HG03469 (cell line): ENCODE measurements at regions not wholly inside any gene's neighbourhood (a gene's known extent, or its start where the extent isn't known, plus 50 kb on each side); places are given as distances from the start of the nearest gene placed in this dataset.

Experiments
- ATAC-seq: cut with Tn5 transposase; IDR thresholded peaks from one replicate; pipeline ENCODE4 v1.9.1; 2021; ENCODE audit warnings: mild to moderate bottlenecking, moderate library complexity, moderate number of reproducible peaks; ENCODE audit not compliant: unreplicated experiment

DNA sequence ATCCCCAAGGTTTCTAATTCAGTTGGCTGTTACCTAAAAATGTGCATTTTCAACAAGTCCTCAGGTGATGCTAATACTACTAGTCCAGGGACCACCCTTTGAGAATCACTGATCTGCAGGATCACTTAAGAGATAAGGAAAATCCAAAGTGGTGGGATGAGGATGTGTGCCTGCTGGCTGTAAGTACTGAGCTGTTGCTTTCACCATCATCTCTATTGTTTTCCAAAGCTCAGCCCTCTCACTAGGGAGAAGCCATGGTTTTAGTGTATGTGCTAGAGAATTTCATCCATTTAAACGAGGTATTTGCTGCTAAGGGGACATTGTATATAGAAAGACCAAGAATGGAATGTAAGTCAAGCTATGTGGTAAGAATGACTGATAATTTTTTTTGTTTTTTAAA lies 202.3 kb downstream of the KIF21A start:
- no peak for ATAC-seq

DNA sequence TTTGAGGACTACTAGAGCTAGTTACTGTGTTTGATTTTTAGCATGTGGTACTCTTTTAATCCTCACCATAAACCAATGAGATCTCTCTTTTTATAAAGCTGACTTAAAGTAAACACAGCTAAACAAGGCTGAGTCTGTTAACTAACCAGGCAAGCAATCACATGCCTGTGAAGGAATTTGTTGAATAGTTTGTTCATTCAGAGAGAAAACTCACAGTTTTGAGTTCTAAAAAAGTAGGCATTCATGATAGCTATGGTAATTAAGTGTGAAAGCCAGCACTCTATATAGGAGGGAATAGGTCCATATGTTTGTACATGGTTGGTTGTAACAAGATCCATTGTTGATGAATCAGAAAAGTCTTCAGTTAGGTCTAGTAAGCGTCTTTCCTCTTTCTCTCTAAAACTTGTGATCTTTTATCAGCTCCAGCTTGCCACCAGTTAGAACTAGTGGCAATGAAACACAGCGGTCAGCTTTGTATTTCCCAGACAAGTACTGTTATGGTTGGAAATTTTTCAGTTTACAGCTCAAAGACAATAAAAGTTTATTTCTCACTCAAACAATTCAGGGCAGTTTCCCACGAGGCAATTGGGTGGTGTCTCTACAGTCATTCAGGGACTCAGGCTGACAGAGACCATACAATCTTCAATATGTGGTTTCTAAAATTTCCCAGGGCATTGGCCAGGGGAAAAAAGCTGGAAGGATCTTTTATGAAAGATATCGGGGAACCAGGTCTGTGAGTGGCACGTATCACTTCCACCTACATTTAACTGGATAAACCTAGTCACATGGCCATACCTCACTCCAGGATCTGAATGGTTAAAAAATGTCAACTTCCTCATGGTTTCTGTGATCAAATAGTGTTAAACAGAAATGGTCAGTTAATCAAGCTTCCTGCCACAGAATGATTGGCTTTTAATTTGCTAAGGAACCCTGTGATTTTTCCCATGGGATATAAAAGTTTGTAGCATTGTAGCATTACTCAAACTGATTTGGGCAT lies 203.1 kb downstream of the KIF21A start:
- no peak for ATAC-seq

DNA sequence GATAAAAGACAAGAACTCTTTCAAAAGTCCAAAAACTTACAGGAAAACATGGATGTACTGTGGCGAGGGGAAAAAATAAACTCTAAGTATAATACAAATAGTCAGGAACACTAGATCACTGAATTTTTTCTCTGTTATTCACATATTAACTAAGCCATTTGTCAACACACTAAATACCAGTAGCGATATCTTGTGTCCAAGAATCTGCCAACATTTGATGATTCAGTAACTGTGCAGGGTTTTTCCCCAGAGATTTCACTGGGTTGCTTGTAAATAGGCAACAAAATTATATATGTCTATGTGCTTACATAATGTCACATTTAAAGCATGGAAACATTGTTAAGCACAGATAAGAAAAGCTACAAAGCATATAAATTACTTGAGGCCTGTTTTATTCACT lies 205.9 kb downstream of the KIF21A start:
- ATAC-seq: no peak

DNA sequence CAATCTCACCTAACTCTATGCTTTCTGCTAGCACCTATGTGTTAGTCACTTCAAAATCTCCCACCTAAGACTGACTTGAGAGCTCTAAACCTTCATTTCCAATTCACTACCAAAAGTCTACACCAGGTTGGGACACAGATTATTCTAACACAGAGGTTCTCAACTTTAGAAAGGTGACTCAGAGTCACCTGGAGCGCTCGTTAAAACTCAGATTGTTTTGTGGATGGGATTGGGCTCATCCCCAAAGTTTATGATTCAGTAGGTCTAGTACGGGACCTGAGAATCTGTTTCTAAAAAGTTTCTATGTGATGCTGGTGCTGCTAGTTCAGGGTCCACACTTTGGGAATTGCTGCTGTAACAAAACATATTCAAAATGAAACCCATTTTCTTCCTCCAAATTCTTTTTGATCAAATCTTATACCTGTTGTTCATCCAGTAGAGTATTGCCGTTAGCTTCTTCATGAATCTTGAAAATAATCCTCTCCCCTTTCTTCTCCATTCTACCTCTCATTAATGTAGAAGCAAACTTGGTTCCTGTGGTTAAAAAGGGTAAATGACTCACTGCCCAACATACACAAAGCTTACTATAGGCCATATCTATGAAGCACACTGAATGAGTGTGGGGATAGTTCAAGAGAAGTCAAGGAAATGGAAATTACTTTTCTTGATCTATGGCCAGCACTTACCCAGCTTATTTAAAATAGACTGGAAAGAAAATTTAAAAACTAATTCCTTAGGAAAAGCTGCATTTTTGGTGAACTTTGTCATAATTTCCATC lies 206.7 kb downstream of the KIF21A start:
- ATAC-seq: no peak

DNA sequence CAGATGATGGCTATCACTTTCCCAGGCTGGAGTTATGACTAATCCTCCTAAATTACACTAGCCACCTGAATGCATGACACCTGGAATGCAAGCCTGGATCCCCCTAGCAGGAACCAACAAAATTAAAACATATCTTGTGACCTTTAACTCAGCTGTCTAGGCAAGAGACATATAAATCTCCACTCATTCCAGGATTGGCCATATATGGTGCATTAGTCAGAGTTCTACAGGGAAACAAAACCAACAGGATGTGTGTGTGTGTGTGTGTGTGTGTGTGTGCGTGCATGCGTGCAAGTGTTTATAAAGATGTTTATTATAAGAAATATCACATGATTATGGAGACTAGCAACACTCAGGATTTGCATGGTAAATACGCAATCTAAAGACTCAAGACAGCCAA lies 212.8 kb downstream of the KIF21A start:
- no peak for ATAC-seq

DNA sequence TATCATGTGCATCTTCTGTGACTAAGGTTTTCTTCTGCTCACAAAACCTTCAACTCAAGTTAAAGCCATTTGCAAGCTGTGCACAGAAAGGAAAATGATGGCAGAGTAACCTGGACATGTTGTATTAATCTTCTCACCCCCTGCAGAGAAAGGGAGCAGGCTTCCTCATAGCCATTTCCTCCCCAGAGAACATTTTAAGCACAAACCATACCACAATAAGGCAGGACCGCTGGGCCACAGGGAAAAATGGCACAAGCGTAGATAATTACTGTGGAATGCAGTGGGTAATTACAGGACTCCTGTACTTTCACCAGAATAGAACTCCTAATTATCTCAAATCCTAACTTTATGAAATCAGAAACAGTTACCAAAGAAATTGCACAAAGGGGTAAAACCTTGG lies 215.7 kb downstream of the KIF21A start:
- ATAC-seq: no peak

DNA sequence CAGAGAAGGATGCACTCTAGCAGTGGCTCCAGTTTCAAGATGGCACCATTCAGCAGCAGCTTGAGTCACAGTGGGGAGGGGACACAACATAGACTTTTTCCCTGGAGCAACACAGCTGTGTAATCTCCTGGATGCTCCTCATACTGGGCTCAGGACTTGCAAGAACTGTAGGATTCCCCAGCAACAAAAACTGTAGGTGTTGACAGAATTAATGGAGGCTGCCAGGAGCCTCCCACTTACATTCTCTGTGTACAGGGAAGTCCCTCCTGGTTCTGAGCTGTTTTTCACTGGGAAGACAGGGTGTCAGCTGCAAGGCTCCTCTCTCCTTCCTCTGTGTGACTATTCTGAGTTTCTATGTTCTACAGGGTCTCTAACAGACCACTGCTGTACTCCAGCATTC lies 217.9 kb downstream of the KIF21A start:
- no peak for ATAC-seq

DNA sequence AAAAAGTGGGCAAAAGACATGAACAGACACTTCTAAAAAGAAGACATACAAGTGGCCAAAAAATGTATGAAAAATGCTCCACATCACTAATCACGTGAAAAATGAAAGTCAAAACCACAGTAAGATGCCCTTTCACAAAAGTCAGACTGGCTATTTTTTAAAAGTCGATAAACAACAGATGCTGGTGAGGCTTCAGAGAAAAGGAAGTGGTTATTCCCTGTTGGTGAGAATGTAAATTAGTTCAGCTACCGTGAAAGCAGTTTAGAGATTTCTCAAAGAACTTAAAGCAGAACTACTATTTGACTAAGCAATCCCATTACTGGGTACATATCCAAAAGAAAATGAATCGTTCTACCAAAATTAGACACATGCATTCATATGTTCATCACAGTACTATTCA lies 237.0 kb downstream of the KIF21A start:
- peak; percentile 69 for ATAC-seq

DNA sequence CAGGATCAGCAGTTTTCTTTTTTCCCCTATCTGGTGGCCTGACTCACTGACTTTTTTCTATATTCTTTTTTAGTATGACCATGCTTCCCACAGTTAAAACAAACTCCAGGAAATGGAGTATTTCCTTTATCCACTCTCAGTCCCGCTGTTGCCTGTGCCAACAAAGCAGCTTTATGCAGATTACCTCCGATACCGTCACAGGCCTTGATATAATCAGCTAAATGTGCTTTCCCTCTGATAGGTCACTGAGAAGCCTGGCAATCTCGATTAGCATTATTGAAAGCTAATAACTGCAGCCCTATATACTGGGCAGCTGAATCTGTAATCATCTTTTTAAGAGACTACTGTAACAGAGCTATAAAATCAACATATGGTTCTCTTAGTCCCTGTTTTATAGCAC lies 243.6 kb downstream of the KIF21A start:
- no peak for ATAC-seq

DNA sequence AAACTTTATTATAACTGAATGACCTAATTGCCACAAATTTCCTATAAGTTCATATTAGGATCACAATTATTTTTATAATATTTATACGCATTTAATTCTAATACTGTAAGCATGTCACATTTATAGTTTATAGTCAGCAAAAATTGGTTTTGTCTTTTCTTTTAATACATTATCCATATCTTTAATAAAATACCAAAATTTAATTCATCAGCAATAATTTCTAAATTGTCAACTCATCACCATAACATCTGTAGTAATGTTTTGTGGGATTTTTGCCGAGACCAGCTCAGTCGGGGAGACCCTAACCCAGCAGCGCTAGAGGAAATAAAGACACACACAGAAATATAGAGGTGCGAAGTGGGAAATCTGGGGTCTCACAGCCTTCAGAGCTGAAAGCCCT lies 254.2 kb downstream of the KIF21A start:
- no peak for ATAC-seq

DNA sequence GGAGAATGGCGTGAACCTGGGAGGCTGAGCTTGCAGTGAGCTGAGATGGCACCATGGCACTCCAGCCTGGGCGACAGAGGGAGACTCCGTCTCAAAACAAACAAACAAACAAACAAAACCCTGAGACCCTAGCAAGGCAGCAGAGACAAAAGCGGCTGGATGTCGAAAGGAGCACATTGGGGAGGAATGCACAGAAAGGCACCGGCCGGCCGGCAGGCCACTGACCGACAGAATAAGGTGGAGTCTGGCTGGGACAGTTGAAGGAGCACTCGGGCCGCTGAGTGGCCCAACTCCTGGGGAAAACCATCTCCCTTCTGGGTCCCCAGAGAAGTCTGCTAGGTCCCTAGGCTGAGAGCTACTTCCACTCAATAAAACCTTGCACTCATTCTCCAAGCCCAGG lies 256.2 kb downstream of the KIF21A start:
- no peak for ATAC-seq

DNA sequence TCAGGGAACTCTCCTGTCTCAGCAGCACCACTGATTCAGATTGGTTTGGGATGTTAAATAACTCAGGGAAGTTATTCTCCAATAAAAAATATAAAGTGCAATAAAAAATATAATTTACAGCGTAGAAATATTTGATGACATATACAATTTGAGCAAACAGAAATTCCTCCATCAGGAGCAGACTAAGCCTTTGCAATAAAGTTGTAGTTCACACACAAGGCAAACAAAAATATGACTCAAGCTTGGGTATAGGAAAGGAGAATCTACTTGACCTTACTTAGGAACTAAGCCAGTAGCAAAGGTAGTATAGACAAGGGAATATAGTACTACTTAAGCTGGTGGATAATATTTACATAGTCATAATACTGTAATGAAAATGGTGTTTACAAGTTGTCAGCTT lies 264.1 kb downstream of the KIF21A start:
- no peak for ATAC-seq

DNA sequence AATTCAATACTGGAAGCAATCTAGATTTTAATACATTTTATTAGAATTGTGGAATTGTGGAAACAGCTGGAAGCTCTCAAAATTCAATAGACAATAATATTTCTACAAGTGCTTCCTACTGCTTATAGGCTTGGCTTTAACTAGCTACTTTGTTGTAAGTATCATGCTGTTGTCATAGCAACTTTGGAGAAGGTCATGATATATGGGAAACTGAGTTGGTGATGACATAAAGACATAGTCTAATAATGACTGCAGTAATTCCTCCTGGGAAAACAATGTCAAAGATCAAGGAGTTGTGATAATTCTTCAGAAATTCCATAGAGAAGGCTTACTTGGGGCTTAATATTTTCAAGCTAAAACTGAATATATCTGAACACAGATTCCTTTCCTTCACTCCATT lies 266.6 kb downstream of the KIF21A start:
- ATAC-seq: no peak

DNA sequence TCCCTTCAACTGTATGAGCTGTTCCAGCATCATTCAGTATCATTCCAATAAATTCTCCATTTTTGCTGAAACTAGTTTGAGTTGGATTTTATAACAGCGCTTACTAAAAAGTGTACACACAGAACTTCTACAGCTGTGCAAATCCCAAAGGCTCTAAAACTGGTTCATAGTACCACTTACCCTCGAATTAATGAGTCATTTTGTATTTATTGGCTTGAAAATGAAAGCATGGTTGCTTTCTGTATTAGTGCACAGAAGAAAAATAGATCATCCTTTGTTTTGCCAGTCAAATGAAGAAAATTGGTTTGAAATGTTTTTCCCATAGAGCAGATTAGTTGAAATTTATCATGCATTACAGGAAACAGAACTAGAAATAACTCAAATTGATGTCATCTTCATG lies 268.3 kb upstream of the CPNE8 start:
- peak; percentile 80 for ATAC-seq

DNA sequence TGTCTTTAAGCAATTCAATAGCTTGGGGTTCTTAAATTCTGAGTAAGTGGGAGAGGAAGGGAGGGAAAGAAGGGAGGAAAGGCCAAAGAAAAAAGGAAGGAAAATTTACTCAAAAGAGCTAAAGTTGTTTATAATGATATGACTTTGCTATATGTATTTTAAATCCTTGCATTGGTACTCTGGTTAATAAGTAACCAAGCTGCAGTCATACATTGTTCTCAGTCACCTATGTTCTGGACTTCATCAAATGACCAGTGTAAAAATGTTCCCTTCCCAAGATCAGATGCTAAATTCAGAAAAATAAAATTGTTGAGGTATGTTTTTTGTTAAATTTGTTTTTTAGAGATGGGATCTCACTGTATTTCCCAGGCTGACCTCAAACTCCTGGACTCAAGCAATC lies 259.9 kb upstream of the CPNE8 start:
- ATAC-seq: no peak

DNA sequence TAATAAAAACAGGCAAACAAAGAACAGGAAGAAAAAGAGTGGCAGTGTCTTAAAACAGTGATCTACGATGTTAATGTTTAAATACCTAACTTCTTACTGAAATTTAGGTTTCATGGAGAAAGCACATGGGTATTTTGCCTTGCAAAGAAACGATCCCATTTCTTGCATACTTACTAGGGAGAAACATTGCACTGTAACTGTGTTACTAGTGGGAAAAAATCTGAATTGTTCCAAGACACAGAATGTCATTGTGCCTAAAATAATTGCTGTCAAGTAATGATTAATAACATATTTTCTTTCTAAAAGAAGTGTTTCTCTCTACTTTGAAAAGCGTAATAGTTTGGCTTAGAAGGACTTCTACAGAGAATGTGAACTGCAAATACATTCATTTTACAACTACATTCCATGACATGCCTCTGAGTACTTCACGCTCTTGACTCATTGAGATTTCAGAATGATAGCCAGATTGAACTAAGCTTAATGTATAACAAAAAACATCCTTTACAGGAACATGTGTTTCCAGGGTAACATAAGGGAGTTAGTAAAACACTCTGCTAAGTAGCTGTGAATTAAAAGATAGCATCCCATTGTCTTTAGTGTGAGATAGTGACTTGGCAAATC lies 256.2 kb upstream of the CPNE8 start:
- no peak for ATAC-seq

DNA sequence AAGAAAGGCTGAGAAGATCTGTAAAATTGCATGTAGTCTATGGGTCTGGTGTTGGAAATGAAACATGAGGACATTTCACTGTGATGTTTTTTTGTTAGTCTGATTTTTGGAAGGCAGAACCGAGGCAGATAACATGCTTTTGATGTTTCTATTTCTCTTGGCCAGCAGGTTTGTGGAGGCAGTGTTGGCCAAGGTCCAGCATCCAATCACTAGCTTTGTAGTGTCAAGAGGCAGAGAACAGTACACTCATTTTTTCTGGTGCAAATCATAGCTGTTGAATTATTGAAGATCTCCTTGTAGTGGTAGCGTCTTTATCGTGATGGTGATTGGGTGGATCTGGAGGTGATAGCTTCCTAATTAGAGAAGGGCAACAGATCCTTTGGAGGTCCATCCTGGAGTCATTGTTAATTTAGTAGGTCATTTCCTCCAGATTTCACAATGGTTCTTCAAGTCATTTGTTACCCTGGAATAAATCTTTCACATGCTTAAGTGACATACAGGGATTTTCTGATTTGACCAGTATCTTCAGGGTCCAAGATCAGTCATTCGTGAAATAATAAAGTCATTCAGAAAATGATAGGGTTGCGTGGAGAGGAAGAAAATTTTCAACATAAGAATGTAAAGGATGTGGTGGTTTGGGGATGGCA lies 252.4 kb upstream of the CPNE8 start:
- ATAC-seq: no peak

DNA sequence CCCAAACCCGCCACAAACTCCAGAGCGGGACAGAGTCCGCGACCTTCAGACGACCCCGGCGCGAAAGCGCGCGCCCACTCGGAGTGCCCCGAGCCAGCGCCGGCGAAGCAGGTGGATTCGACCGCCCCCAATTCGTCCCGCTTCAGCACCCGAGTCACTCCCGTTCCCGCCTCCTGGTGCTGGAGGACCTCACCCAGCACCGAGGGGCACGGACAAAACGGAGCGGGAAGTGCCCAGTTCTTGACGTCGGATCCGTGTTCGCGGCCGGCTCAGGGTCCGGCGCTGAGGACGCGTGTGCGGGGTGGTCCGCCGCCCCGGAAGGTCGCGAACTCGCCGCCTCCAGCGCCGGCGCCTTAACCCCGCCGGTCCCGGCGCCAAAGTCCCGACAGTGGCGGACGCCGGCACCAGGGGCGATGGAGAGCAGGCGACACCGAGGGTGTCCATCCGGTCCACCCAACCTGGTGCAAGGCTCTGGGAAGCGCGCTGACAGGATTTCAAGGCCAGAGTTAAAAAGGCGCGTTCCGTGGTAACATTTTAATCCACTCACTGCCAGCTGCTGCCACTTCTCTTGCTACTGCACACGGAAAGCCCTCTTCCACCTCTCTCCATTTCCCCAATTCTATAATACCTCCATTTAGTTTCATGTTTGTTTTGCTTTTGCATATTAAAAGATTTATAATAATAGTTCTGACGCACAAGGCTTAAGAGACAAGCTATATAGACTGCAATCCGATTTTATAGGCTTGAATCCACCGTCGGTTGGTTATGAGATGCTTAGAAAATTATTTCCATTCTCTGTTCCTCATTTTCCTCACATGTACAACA lies 240.0 kb upstream of the CPNE8 start:
- peak; percentile 77 for ATAC-seq

DNA sequence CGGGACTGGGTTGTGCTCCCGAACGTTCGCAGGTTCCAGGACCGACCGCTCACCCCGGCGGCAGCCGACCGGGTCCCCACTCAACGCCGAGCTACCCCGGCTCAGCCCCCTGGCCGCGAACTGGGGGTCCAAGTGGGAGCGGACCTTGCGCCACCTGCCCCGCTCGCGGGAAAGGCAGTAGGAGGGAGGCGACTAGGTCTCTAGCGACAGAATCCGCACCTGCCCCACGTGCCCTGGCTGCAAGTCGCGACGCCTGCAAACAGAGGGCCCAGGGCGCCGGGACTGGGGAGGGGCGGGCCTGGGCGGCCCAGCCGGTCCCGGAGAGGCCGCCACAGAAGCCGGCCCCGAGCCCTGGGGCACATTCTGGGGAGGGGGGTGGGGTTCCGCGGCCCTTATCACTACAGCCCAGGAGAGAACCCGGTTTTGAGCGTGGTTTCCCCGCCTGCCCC lies 239.2 kb upstream of the CPNE8 start:
- ATAC-seq: no peak

DNA sequence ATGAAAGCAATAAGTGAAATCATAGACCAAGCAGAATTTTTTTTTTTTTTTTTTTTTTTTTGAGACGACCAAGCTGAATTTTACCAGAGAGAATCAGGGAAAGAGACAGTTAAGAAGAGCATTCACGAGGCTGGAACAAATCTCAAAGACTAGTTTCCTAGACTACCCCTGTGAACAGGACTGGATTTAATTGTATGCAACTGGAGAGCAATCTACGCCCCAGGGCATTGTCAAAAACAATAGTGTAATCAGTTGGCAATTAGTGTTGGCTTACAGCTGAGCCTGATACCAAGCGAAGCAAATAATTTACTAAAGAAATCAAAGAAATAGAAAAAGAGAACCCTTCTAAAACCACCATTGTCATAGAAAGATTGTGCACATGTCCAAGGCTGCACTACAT lies 232.9 kb upstream of the CPNE8 start:
- no peak for ATAC-seq
